Activated naive CD4-positive, alpha-beta T cell treated with Interleukin-2 at 50 U/mL for 16 hours (primary cell): ENCODE measurements at regions not wholly inside any gene's neighbourhood (a gene's known extent, or its start where the extent isn't known, plus 50 kb on each side); places are given as distances from the start of the nearest gene placed in this dataset.

ENCODE experiments used
- DNase-seq: peaks from one replicate; pipeline ENCODE4 v3.0.0-alpha.2; 2020

- no peak for DNase-seq
Measured at GRCh38 chr2:152861349-152861942, 143.0 kb downstream of the ARL6IP6 start.

- DNase-seq: no peak
Measured at GRCh38 chr2:152858594-152859265, 140.3 kb downstream of the ARL6IP6 start.

GRCh38 chr2:152846697-152847470 is 128.5 kb downstream of the ARL6IP6 start:
- DNase-seq: no peak

GRCh38 chr2:152835674-152836073 is 117.3 kb downstream of the ARL6IP6 start:
- no peak for DNase-seq

- DNase-seq: no peak
Measured at GRCh38 chr2:152827944-152828343, 109.5 kb downstream of the ARL6IP6 start.

GRCh38 chr2:152826581-152827279 is 108.3 kb downstream of the ARL6IP6 start:
- DNase-seq: no peak

- DNase-seq: no peak
Measured at GRCh38 chr2:152825834-152826233, 107.4 kb downstream of the ARL6IP6 start.

GRCh38 chr2:152823905-152824304 is 105.5 kb downstream of the ARL6IP6 start:
- DNase-seq: no peak

- DNase-seq: no peak
Measured at GRCh38 chr2:152822676-152823075, 104.3 kb downstream of the ARL6IP6 start.

- DNase-seq: no peak
Measured at GRCh38 chr2:152820048-152820447, 101.6 kb downstream of the ARL6IP6 start.

- DNase-seq: no peak
Measured at GRCh38 chr2:152815634-152816257, 97.3 kb downstream of the ARL6IP6 start.

GRCh38 chr2:152814475-152815030 is 96.1 kb downstream of the ARL6IP6 start:
- DNase-seq: no peak

GRCh38 chr2:152813351-152813750 is 94.9 kb downstream of the ARL6IP6 start:
- DNase-seq: no peak
